DND-41 (cell line): ENCODE measurements at regions not wholly inside any gene's neighbourhood (a gene's known extent, or its start where the extent isn't known, plus 50 kb on each side); places are given as distances from the start of the nearest gene placed in this dataset.

Source experiments
- EZH2 ChIP-seq: IDR thresholded peaks from 3 replicates; pipeline ENCODE4 v1.6.1; 2012; ENCODE audit warnings: borderline replicate concordance, low read depth, mild to moderate bottlenecking, moderate library complexity, low read length, inconsistent platforms; ENCODE audit not compliant: severe bottlenecking
- TF ChIP-seq, protein P1 (sequence below): IDR thresholded peaks from 2 replicates; pipeline ENCODE4 v1.5.1; 2012; ENCODE audit warnings: borderline replicate concordance, low read length, moderate library complexity, mild to moderate bottlenecking; ENCODE audit not compliant: poor library complexity, severe bottlenecking; ENCODE audit errors: extremely low read depth

DNA sequence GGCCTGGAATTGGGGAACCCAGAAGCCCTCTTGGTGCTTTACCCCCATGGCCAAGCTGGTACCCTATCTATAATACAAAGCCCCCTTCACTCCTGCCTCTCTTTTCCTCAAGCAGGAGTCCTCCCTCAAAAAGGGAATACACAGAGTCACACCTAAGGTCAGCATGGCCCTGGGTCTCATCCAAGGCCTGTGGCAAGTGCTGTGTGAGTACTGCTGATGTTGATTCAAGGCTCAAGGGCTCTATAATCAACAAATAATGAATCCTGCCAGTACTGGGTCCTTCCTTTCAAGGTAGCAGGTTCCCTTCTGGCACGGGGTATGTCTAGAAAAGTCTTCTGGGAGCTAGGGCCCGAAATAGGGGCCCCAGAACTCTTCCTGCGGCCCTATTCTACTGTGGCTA lies 187.3 kb downstream of the CYB561 start:
- no peak for TF ChIP-seq EZH2
- TF ChIP-seq, protein P1, sequence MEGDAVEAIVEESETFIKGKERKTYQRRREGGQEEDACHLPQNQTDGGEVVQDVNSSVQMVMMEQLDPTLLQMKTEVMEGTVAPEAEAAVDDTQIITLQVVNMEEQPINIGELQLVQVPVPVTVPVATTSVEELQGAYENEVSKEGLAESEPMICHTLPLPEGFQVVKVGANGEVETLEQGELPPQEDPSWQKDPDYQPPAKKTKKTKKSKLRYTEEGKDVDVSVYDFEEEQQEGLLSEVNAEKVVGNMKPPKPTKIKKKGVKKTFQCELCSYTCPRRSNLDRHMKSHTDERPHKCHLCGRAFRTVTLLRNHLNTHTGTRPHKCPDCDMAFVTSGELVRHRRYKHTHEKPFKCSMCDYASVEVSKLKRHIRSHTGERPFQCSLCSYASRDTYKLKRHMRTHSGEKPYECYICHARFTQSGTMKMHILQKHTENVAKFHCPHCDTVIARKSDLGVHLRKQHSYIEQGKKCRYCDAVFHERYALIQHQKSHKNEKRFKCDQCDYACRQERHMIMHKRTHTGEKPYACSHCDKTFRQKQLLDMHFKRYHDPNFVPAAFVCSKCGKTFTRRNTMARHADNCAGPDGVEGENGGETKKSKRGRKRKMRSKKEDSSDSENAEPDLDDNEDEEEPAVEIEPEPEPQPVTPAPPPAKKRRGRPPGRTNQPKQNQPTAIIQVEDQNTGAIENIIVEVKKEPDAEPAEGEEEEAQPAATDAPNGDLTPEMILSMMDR, result no peak
